ENCODE measurements at regions not wholly inside any gene's neighbourhood (a gene's known extent, or its start where the extent isn't known, plus 50 kb on each side); places are given as distances from the start of the nearest gene placed in this dataset.
"Not testable (repeated sequence)": the region's sequence is repeated elsewhere in the genome, so short reads cannot be mapped to it uniquely, and the experiment has no call there.

GRCh38 chr2:48049371-48049770 lies 143.1 kb upstream of the FBXO11 start:
- no peak for TF ChIP-seq CTCF (IDR thresholded peaks at IDR 0.05; ENCODE audit: low read depth, low read length, missing control alignments)
- no peak for DNase-seq (ENCODE audit: low read depth)
- H3K4me3 ChIP-seq (ENCODE audit: low read depth, low read length), result no peak overlapping the region
- in situ Hi-C loops (cut with HindIII; ENCODE audit: low sequenced_read_pairs), result no loop called here

- no peak overlapping the region for H3K4me3 ChIP-seq (ENCODE audit: low read depth, low read length)
- TF ChIP-seq CTCF (IDR thresholded peaks at IDR 0.05; ENCODE audit: low read depth, low read length, missing control alignments), result no peak
- in situ Hi-C loops (cut with HindIII; ENCODE audit: low sequenced_read_pairs), result no loop called here
- no peak for DNase-seq (ENCODE audit: low read depth)
Measured at GRCh38 chr2:48050711-48051110, 144.4 kb upstream of the FBXO11 start.

- no peak for TF ChIP-seq CTCF (IDR thresholded peaks at IDR 0.05; ENCODE audit: low read depth, low read length, missing control alignments)
- DNase-seq (ENCODE audit: low read depth), result no peak
- in situ Hi-C loops (cut with HindIII; ENCODE audit: low sequenced_read_pairs), result no loop called here
- no peak overlapping the region for H3K4me3 ChIP-seq (ENCODE audit: low read depth, low read length)
Measured at GRCh38 chr2:48059975-48060374, 153.7 kb upstream of the FBXO11 start.

- in situ Hi-C loops (cut with HindIII; ENCODE audit: low sequenced_read_pairs), result not testable (repeated sequence)
Measured at GRCh38 chr2:48061656-48062055, 155.4 kb upstream of the FBXO11 start.

GRCh38 chr2:48065096-48065495 lies 158.8 kb upstream of the FBXO11 start:
- H3K4me3 ChIP-seq (ENCODE audit: low read depth, low read length), result no peak overlapping the region
- in situ Hi-C loops (cut with HindIII; ENCODE audit: low sequenced_read_pairs), result no loop called here
- no peak for DNase-seq (ENCODE audit: low read depth)
- no peak for TF ChIP-seq CTCF (IDR thresholded peaks at IDR 0.05; ENCODE audit: low read depth, low read length, missing control alignments)

More at GRCh38 chr2:48061656-48062055, 155.4 kb upstream of the FBXO11 start:
- not testable (repeated sequence) for DNase-seq (ENCODE audit: low read depth); H3K4me3 ChIP-seq (ENCODE audit: low read depth, low read length)

GRCh38 chr2:48066000-48066399 lies 159.7 kb upstream of the FBXO11 start:
- TF ChIP-seq CTCF (IDR thresholded peaks at IDR 0.05; ENCODE audit: low read depth, low read length, missing control alignments), result no peak
- in situ Hi-C loops (cut with HindIII; ENCODE audit: low sequenced_read_pairs), result no loop called here
- H3K4me3 ChIP-seq (ENCODE audit: low read depth, low read length), result no peak overlapping the region
- DNase-seq (ENCODE audit: low read depth), result no peak

- in situ Hi-C loops (cut with HindIII; ENCODE audit: low sequenced_read_pairs), result no loop called here
- no peak overlapping the region for H3K4me3 ChIP-seq (ENCODE audit: low read depth, low read length)
- DNase-seq (ENCODE audit: low read depth), result no peak
- no peak for TF ChIP-seq CTCF (IDR thresholded peaks at IDR 0.05; ENCODE audit: low read depth, low read length, missing control alignments)
Measured at GRCh38 chr2:48069769-48070168, 163.5 kb upstream of the FBXO11 start.
